Sciatic nerve (tissue), 2 donors: ENCODE measurements at regions not wholly inside any gene's neighbourhood (a gene's known extent, or its start where the extent isn't known, plus 50 kb on each side); places are given as distances from the start of the nearest gene placed in this dataset.
A peak's percentile ranks its signal among the peaks of the same experiment; 100 is the strongest.

ENCODE experiments used
- ATAC-seq: fragments of 200-7000 bp; cut with Tn5 transposase; one replicate; pipeline ENCODE4 v1.9.1; 2020; ENCODE audit warnings: mild to moderate bottlenecking, moderate library complexity
- DNase-seq: peaks from one replicate; pipeline ENCODE4 v3.0.0-alpha.2; 2020; ENCODE audit warnings: low spot score
- intact Hi-C: fragments of 100-400 bp; cut with DNase I; formaldehyde crosslinking; loops from one replicate; pipeline ENCODE4 v1.14.2; 2022
- donor health status: DM: no; HTN: no; CAD: no.
- donor health status: DM: no; HTN: no; CAD: no.

DNA sequence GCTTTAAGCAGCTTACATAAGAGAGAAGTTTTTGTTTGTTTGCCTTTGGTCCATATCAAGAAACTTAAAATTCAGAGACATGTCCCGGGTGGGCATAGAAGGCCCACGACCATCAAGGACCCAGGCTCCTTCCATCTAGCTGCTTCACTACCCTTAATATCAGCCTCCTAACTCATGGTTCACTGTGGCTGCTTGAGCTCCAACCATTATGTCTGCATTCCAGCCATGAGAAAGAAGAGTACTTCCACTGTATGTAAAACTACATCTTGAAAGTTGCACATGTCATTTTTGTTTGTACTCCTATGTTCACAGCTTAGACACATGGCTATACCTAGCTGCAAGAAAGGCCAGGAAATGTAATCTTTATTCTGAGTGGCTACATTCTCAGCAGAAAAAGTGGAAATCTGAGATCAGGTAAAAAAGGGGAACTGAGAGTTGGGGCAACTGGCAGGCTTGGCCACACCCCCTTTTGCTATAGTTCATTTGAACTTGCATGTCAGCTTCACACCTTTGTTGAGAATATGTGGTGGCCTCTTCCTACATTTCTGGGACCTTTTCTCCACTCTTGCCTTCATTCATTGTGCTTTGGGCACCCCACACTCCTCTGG lies 81.3 kb upstream of the TP53I11 start:
- ATAC-seq (no peak), DNase-seq (no peak)
- intact Hi-C loops = no loop called here

DNA sequence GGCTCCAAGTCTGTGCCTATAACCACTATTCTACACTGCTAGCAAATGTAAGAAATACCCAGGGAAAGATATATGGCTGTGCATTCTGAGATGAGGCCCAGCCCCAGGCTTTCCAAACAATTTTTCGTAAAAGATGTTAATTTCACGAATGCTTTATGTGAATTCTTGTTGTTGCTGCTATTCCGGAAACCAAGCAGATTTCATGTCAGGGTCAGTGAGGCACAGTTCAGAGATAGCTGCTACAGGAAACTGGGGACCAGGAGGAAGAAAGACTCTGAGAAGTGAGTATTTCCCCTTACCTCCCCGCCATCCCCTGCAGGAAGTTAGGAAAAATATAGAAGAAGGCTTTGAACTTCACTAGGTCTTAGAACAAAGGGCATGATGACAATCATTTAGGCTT lies 84.7 kb upstream of the TP53I11 start:
- ATAC-seq = no peak
- intact Hi-C loops = no loop called here
- no peak for DNase-seq

DNA sequence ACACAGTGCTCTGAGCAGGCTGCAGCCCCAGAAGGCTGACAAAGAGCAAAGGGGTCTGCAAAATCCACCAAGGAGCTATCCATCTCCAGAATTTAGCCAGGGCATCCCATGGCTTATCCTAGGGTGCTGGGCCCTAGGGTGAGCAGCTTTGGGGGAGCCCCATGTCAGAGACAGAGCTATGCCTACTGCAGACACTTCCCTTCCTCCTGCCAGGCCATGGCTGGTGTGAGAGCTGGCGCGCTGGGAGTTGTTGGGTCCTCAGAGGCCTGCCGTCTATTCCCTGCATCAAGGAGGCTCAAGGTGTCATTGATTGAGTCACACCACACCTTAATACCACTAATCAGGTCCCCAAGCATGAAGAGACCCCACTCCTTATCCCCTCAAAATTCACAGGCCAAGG lies 85.3 kb upstream of the TP53I11 start:
- no peak for ATAC-seq
- DNase-seq = no peak
- intact Hi-C loops = no loop called here

DNA sequence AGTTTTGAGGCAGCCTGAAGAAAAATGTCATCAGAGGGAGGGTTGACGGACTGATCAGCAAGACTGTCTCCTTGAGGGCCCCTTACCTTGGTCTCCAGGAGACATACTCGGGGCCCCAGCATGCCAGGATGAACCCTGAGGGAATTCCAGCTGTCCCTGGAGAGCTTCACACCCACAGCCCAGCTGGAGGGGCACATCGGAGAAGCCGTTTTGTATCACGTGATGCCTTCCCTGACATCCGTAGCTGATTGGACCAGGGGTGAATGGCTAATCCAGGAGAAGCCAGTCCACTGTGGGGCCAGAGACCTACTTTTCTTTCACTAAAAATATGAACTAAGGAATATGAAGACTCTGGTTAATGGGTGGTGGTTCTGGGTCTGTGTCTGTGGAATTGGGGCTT lies 86.0 kb upstream of the TP53I11 start:
- intact Hi-C loops = no loop called here
- DNase-seq (no peak), ATAC-seq (no peak)

DNA sequence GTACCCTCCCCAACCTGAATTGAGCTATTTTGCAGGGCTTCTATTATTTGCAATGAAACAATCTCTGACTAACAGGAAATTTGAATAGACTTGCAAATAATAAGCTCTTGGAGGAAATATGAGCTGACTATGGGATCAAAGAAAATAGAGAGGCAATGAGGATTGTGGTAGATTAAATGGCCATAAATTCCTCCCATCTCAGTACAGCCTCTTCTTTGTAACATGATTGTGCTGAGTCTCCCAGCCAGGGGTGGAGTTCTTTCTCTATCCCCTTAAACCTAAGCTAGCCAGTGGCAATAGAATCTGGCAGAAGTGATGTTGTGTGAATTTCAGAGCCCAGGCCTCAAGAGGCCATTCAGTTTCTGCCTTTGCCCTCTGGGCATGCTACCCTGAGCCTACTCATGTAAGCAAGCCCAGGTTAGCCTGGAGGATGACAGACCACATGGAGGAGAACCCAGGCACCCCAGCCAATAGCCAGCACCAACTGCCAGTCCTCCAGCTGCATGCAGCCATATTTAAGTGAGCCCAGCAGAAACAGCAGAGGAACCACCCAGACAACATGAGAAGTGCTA lies 86.8 kb upstream of the TP53I11 start:
- DNase-seq = no peak
- intact Hi-C loops = no loop called here
- ATAC-seq = no peak

DNA sequence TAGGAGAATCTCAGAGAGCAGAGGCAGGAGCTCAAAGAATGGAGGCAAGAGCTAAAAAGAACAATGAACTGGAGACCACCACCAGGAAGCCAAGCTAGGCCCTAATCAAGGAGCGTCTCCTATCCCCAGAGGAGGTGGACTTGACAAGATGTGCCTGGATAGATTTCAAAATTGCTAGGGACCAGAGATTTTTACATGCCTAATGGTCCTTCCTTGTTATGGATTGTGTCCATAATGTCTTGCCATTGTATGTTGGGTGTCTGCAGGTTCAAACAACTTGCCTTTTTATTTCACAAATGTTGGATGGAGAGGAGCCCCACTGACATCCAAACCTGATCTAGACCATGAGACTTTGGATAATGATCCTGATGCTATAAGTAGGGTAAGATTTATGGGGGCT lies 88.2 kb upstream of the TP53I11 start:
- intact Hi-C loops = no loop called here
- ATAC-seq (no peak), DNase-seq (no peak)

DNA sequence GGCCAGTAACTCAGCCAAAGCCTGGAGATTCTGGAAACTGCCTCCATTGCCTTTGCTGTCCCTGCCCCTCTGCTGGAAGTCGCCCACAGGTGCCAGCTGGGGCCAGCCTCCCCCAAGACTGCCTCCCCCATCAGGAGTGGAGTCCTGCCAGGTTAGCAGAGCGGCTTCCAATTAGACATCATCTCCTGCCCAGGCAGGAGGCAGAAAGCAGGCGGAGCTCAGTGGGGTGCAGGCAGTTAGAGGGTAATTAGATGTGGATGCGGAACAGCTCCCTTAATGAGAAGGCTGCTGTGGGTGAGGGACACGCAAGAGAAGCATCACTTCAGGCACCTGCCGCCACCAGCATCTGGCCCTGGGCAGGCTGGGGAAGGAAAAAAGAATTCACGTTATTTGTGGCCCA lies 90.9 kb upstream of the TP53I11 start:
- no peak for ATAC-seq
- DNase-seq = no peak
- intact Hi-C loops = no loop called here

DNA sequence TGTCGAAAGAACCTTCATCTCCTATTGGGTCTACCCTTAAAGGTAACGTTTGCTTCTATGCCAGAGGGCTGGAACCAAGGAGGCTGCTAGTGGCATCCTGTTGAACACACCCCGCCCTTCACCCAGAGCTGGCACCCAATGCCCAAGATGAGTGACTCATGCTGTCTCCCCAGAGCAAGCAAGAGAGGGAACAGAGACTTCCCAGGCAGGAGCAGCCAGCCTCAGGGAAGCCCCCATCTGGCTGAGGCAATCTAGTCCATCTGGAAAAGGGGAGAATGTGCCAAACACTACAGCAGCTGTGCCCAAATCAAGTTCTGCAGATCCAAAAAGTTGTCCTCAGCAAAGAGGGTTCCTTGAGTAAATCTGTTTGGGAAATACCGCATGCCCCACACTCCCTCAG lies 91.9 kb upstream of the TP53I11 start:
- intact Hi-C loops = no loop called here
- DNase-seq (no peak), ATAC-seq (no peak)

DNA sequence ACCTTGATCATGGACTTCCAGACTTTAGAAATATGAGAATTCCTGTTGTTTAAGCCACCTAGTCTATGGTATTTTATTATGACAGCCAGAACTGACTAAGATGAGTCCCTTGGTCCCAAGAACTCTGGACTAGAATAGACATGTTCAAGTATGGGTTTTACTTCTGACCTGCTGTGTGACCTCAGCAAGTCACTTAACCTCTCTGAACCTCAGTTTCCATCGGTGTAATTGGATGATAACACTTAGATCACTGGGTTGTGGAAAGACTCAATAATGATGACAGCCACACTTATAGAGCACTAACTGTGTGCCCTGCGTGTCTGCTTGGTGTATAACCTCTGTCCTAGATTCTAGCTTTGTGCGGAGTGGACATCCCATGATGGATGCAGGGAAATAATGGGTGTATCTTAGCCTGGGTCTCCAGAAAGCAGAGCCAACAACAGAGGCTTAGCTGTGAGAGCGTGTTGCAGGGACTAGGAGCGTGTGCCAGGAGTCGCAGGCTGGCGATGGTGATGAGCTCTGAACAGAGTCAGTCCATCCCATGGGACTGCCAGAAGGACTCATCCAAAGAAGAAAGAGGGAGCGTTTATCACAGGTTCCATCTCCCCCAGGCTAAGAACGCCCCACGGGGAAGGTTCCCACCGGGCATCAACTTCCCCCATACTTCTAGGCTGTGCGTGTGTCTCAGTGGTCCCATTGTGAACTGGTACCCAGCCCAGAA lies 93.2 kb upstream of the TP53I11 start:
- DNase-seq (no peak), ATAC-seq (no peak)
- intact Hi-C loops = no loop called here

DNA sequence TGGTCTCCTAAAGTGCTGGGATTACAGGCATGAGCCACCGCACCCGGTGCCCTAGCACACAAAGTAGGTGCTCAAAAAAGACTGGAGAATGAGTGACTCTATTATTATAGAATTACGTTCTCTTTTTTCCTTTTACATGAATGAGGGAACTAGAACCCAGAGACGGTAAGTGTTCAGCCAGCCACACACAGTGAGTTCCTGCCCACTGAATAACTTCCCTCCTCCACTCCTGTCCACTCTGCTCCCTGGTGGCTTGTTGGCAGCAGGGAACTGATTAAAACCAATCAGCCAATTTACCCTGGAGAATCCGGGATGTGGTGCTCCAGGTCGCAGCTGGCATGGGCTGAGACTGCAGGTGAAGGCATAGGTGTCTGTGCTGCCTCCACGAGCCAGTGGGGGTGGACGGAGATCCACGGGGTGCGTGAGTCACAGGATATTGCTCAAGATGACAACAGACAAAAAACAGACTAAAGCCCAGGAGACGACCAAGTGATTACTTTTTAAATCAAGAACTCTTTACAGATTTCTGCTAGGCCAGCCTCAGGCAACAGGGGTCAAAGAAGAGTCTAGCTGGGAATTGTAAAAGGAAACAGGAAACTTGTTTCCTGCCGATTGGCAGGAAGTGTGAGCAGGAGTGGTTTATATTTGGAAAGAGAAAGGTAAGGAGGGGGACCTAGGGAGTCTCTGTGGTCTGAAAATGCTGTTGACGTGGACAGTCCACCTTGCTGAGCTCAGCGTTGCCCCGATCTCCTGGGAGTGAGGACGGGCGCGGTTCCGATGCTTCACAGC lies 95.2 kb upstream of the TP53I11 start:
- intact Hi-C loops = no loop called here
- ATAC-seq (peak; percentile 74), DNase-seq (peak; percentile 74)

DNA sequence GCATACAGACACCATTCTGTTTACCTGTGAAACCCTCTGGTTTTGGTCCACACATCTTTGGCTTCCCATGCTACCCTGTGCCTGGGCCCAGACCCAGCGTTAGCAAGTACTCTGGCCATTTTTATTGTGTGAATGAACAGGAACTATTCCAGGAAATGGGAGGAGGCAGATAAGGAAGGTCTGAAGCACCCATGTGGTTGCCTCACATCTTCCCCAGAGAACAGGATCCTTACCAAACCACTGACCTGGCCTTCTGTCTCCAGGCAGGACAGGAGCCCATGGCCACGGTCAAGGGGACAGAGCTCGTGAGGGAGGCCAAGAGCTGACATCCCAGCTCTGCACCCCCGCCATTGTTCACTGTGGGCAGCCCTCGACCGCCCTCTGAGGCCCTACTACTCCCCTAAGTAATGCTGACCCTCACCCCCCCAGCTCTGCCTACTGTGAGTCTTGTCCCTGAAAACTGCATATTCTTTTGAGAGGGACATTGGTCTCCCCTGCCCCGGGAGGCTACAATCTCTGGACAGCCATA lies 97.7 kb upstream of the TP53I11 start:
- DNase-seq = no peak
- no peak for ATAC-seq
- intact Hi-C loops = no loop called here

DNA sequence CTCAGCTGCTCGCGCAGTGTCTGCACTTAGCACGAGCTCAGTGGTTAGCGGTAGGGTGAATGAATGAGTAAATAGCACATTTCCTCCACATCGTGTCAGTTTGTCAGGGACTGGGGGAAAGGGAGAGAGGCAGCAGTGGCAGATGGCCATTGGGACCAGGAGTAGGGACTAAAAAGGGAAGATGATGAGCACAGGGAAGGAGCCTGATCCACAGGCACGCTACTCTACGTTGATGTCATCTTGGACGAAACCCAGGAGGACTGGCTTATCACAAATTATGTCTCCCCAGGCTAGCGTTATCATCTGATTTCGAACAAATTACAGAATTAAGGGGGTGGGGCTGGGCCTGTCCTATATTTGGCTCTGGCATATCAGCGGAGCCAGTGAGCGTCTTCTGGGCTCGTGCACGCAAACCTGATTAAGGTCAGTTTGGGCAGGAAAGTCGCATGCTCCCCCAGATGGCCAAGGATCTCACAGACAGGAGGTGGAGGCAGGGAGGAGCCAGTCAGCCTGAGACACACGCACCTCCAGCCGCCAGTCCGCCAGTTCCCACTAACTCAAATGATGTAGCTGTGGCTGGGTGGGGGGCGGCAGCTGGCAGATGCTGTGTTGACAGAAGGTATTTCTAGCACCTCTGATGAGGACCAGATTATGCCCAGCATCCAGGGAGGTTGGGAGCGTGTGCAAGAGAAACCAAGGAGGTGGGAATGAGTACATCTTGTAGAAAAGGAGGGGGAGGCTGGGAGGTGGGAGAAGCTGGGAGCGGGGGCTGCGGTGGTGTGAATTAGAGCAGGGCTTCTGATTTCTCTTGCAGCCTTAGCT lies 97.4 kb upstream of the PRDM11 start:
- no peak for DNase-seq
- intact Hi-C loops = no loop called here
- ATAC-seq = peak; percentile 6

DNA sequence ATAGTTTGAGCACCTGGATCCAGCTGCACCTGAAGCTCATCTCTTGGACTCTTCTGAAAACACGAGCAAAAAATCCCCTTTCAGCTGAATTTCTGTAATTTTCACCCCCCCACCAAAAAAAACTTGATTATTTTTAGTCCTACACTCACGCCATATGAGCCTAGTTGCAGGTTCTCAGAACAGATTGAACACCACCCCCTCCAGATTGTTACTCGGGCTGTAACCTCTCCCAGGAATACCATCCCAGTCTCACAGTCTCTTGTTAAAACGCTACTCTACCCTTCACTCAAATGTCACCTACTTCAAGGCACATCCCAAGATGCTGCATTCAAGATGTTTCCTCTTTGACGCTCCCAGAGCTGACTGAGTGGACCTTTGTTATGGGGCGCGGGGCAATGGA lies 96.3 kb upstream of the PRDM11 start:
- intact Hi-C loops = no loop called here
- ATAC-seq = no peak
- no peak for DNase-seq

DNA sequence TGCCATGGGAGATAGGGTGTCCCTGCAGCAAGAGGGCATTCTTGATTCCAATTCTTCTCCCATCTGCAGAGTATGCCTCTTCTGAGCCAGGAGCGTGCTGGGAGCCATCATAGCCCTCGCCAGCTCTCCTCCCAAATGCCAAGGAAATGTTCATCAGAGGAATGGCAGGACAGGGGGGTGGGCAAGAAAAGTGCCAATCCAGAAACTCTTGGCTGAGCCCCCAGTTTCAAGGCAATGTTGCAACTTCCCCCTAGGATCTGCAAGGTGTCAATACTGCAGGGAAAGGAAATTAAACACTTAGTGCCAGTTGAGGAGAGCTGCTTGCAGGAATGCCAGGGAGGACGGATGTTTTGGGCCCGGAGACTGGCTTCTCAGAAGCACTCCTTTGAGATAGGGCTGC lies 94.8 kb upstream of the PRDM11 start:
- intact Hi-C loops = no loop called here
- no peak for DNase-seq
- ATAC-seq = no peak

DNA sequence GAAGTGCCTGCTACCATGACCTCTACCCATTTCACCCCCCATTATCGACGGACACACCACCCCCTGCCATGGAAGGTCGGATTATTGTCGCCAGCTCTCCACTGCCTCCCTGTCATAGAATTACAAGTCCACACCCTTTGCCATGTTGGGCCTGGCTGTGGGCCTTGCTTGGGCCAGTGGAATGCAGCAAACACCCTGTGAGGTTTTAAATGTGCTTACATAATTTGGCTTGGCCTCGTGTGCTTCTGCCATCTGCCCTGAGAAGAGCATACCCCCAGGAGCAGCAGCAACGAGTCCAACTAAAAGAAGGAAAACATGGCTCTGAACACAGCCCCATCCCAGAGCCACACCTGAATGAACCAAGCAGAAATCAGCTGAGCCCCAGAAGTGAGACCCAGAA lies 94.1 kb upstream of the PRDM11 start:
- DNase-seq (no peak), ATAC-seq (no peak)
- intact Hi-C loops = no loop called here

DNA sequence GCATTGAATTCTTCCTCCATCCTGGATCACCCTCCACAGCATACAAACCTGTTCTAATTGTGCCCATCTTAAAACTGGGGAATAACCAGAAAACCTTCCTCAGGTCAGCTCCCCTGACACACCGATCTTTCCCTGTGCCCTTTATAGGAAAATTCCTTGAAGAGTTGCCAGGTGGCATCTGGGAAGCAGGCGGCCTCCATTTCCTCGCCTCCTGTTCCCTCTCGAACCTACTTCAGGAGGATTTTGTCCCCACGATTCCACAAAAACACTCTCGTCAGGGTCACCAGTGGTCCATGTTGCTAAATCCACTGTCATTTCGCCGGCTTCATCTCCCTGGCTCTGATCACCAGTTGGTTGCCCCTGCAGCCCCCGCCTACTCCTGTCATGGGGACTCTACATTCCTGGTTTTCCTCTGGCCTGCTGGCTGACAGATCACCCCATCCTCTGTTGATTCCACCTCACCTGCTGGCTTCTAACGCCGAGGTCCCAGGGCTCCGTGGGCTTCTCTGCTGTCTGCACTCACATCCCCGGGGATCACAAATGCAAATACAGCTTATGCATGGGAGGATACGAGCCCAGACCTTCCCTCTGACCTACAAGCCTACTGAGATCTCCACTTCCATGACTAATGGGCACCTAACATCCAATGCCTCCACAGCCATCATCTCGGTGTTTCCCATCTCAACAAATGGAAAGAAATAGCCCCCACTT lies 92.5 kb upstream of the PRDM11 start:
- intact Hi-C loops = no loop called here
- DNase-seq = no peak
- no peak for ATAC-seq

DNA sequence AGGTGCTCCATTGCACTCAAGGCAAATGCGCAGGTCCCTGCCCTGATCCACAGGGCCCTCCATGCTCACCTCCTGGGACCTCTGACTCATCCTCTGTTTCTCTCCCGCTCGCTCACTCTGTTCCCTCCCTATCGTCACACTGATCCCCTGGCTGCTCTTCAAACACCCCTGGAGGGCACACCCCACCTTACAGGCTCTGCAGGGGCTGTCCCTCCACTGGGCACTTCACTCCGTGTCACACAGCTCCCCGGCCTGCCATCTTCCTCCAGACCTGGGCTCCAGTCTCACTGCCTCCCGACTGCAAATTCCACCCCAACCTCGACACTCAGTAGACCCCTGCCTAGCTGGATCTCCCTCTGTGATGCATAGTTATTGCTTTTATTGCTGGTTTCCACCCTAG lies 91.5 kb upstream of the PRDM11 start:
- ATAC-seq = no peak
- DNase-seq = no peak
- intact Hi-C loops = no loop called here

DNA sequence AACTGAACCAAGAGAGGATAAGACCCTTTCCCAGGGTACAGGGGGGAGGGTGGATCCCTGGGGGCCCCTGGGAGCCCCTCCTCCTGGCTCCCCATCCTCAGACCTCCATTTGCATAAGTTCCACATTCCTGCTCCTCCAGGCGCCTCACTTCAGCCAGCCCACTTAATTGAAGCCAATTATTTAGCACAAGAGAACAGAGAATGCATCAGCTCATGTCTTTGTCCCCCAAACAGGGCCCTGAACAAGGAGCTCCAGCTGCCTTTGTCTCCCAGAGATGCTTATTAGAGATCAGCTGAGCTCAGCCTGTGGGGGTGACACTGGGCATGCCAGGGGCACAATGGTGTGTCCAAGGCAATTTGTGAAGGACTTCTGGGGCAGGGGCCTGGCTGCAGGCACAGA lies 89.9 kb upstream of the PRDM11 start:
- DNase-seq = no peak
- intact Hi-C loops = no loop called here
- no peak for ATAC-seq
